ENCODE measurements at regions not wholly inside any gene's neighbourhood (a gene's known extent, or its start where the extent isn't known, plus 50 kb on each side); places are given as distances from the start of the nearest gene placed in this dataset.

- TF ChIP-seq CTCF (IDR thresholded peaks at IDR 0.05) (no peak), POLR2A (IDR thresholded peaks at IDR 0.05) (no peak)
Observed at GRCh38 chr16:64541621-64542020, 580.2 kb downstream of the CDH11 start.
